ENCODE measurements at regions not wholly inside any gene's neighbourhood (a gene's known extent, or its start where the extent isn't known, plus 50 kb on each side); places are given as distances from the start of the nearest gene placed in this dataset.

- no peak overlapping the region for H3K4me3 ChIP-seq
- no peaks in the 10 kb centered on the region for H3K27me3 ChIP-seq
- H3K36me3 ChIP-seq: no peaks in the 10 kb centered on the region
- H3K9me3 ChIP-seq: no peaks in the 10 kb centered on the region
- peak; percentile 61 for DNase-seq
Observed at GRCh38 chr5:106759581-106759980, 911.2 kb downstream of the EFNA5 start.

- Histone ChIP-seq H3K4me3 (no peak overlapping the region), H3K36me3 (no peaks in the 10 kb centered on the region), H3K27me3 (no peaks in the 10 kb centered on the region), H3K9me3 (no peaks in the 10 kb centered on the region)
- no peak for DNase-seq
Observed at GRCh38 chr5:106759152-106759551, 911.6 kb downstream of the EFNA5 start.

- no peak for DNase-seq
- H3K9me3 ChIP-seq: no peaks in the 10 kb centered on the region
- no peaks in the 10 kb centered on the region for H3K27me3 ChIP-seq
- no peak overlapping the region for H3K4me3 ChIP-seq
- no peaks in the 10 kb centered on the region for H3K36me3 ChIP-seq
Observed at GRCh38 chr5:106757672-106758071, 913.1 kb downstream of the EFNA5 start.

GRCh38 chr5:106755789-106756188 is 914.9 kb downstream of the EFNA5 start:
- Histone ChIP-seq H3K27me3 (no peaks in the 10 kb centered on the region), H3K36me3 (no peaks in the 10 kb centered on the region), H3K9me3 (no peaks in the 10 kb centered on the region), H3K4me3 (no peak overlapping the region)
- DNase-seq: no peak

GRCh38 chr5:106755066-106755465 is 915.7 kb downstream of the EFNA5 start:
- no peak for DNase-seq
- Histone ChIP-seq H3K9me3 (no peaks in the 10 kb centered on the region), H3K27me3 (no peaks in the 10 kb centered on the region), H3K4me3 (no peak overlapping the region), H3K36me3 (no peaks in the 10 kb centered on the region)

- Histone ChIP-seq H3K36me3 (no peaks in the 10 kb centered on the region), H3K9me3 (no peaks in the 10 kb centered on the region), H3K27me3 (no peaks in the 10 kb centered on the region), H3K4me3 (no peak overlapping the region)
- no peak for DNase-seq
Observed at GRCh38 chr5:106749826-106750225, 920.9 kb downstream of the EFNA5 start.

- Histone ChIP-seq H3K27me3 (no peaks in the 10 kb centered on the region), H3K4me3 (no peak overlapping the region), H3K9me3 (peaks cover 5% of the 10 kb centered on the region; the same call in 1 of the 2 replicates), H3K36me3 (no peaks in the 10 kb centered on the region)
- DNase-seq: no peak
Observed at GRCh38 chr5:106739127-106739526, 931.6 kb downstream of the EFNA5 start.

GRCh38 chr5:106737111-106737510 is 933.6 kb downstream of the EFNA5 start:
- Histone ChIP-seq H3K36me3 (no peaks in the 10 kb centered on the region), H3K9me3 (peaks cover 22% of the 10 kb centered on the region), H3K4me3 (no peak overlapping the region), H3K27me3 (no peaks in the 10 kb centered on the region)
- DNase-seq: no peak

- no peak overlapping the region for H3K4me3 ChIP-seq
- no peaks in the 10 kb centered on the region for H3K36me3 ChIP-seq
- peaks cover 28% of the 10 kb centered on the region for H3K9me3 ChIP-seq
- no peaks in the 10 kb centered on the region for H3K27me3 ChIP-seq
- DNase-seq: no peak
Observed at GRCh38 chr5:106732624-106733023, 938.1 kb downstream of the EFNA5 start.

- H3K27me3 ChIP-seq: no peaks in the 10 kb centered on the region
- no peak for DNase-seq
- H3K4me3 ChIP-seq: no peak overlapping the region
- no peaks in the 10 kb centered on the region for H3K36me3 ChIP-seq
- H3K9me3 ChIP-seq: peaks cover 28% of the 10 kb centered on the region
Observed at GRCh38 chr5:106730912-106731311, 939.8 kb downstream of the EFNA5 start.

GRCh38 chr5:106730506-106730905 is 940.2 kb downstream of the EFNA5 start:
- no peak for DNase-seq
- H3K9me3 ChIP-seq: peaks cover 28% of the 10 kb centered on the region
- no peak overlapping the region for H3K4me3 ChIP-seq
- no peaks in the 10 kb centered on the region for H3K27me3 ChIP-seq
- H3K36me3 ChIP-seq: no peaks in the 10 kb centered on the region

- H3K27me3 ChIP-seq: no peaks in the 10 kb centered on the region
- DNase-seq: no peak
- H3K4me3 ChIP-seq: no peak overlapping the region
- no peaks in the 10 kb centered on the region for H3K36me3 ChIP-seq
- H3K9me3 ChIP-seq: peaks cover 17% of the 10 kb centered on the region
Observed at GRCh38 chr5:106728208-106728607, 942.5 kb downstream of the EFNA5 start.

GRCh38 chr5:106727071-106727470 is 943.7 kb downstream of the EFNA5 start:
- H3K9me3 ChIP-seq: peaks cover 5% of the 10 kb centered on the region; the same call in 1 of the 2 replicates
- no peaks in the 10 kb centered on the region for H3K27me3 ChIP-seq
- no peaks in the 10 kb centered on the region for H3K36me3 ChIP-seq
- H3K4me3 ChIP-seq: no peak overlapping the region
- no peak for DNase-seq

GRCh38 chr5:106720367-106720766 is 950.4 kb downstream of the EFNA5 start:
- H3K4me3 ChIP-seq: no peak overlapping the region
- no peak for DNase-seq
- no peaks in the 10 kb centered on the region for H3K27me3 ChIP-seq
- no peaks in the 10 kb centered on the region for H3K36me3 ChIP-seq
- H3K9me3 ChIP-seq: peaks cover 6% of the 10 kb centered on the region

GRCh38 chr5:106699796-106700195 is 970.9 kb downstream of the EFNA5 start:
- no peak for DNase-seq
- no peaks in the 10 kb centered on the region for H3K36me3 ChIP-seq
- no peaks in the 10 kb centered on the region for H3K9me3 ChIP-seq
- H3K27me3 ChIP-seq: no peaks in the 10 kb centered on the region
- no peak overlapping the region for H3K4me3 ChIP-seq

- Histone ChIP-seq H3K36me3 (no peaks in the 10 kb centered on the region), H3K27me3 (no peaks in the 10 kb centered on the region), H3K4me3 (no peak overlapping the region), H3K9me3 (no peaks in the 10 kb centered on the region)
- DNase-seq: no peak
Observed at GRCh38 chr5:106699198-106699597, 971.5 kb downstream of the EFNA5 start.

- no peaks in the 10 kb centered on the region for H3K27me3 ChIP-seq
- no peaks in the 10 kb centered on the region for H3K9me3 ChIP-seq
- H3K4me3 ChIP-seq: no peak overlapping the region
- H3K36me3 ChIP-seq: no peaks in the 10 kb centered on the region
- no peak for DNase-seq
Observed at GRCh38 chr5:106698169-106698568, 972.6 kb downstream of the EFNA5 start.

- no peak for DNase-seq
- Histone ChIP-seq H3K9me3 (no peaks in the 10 kb centered on the region), H3K27me3 (no peaks in the 10 kb centered on the region)
Observed at GRCh38 chr5:106691701-106692100, 979.0 kb downstream of the EFNA5 start.

GRCh38 chr5:106690585-106690984 is 980.2 kb downstream of the EFNA5 start:
- DNase-seq: no peak
- Histone ChIP-seq H3K9me3 (no peaks in the 10 kb centered on the region), H3K27me3 (no peaks in the 10 kb centered on the region), H3K36me3 (no peaks in the 10 kb centered on the region), H3K4me3 (no peak overlapping the region)

More at GRCh38 chr5:106691701-106692100, 979.0 kb downstream of the EFNA5 start:
- Histone ChIP-seq H3K4me3 (no peak overlapping the region), H3K36me3 (no peaks in the 10 kb centered on the region)

Measured in MG63 (cell line).